ENCODE measurements at regions not wholly inside any gene's neighbourhood (a gene's known extent, or its start where the extent isn't known, plus 50 kb on each side); places are given as distances from the start of the nearest gene placed in this dataset.

- no peak overlapping the region for H3K4me3 ChIP-seq (ENCODE audit: low read depth, low read length)
- DNase-seq (ENCODE audit: low read depth), result no peak
- TF ChIP-seq CTCF (IDR thresholded peaks at IDR 0.05; ENCODE audit: low read depth, low read length) (no peak), MAX (IDR thresholded peaks at IDR 0.05; ENCODE audit: low read depth, low read length) (no peak), MYC (IDR thresholded peaks at IDR 0.05; ENCODE audit: low read depth, low read length) (no peak), POLR2A (IDR thresholded peaks at IDR 0.05; ENCODE audit: extremely low read depth, insufficient read length) (no peak)
Measured at GRCh38 chr7:10688544-10688943, 285.1 kb upstream of the PHF14 start.

- H3K4me3 ChIP-seq (ENCODE audit: low read depth, low read length), result no peak overlapping the region
- no peak for TF ChIP-seq MYC (IDR thresholded peaks at IDR 0.05; ENCODE audit: low read depth, low read length)
- TF ChIP-seq MAX (IDR thresholded peaks at IDR 0.05; ENCODE audit: low read depth, low read length), result no peak
- no peak for TF ChIP-seq CTCF (IDR thresholded peaks at IDR 0.05; ENCODE audit: low read depth, low read length)
- TF ChIP-seq POLR2A (IDR thresholded peaks at IDR 0.05; ENCODE audit: extremely low read depth, insufficient read length), result no peak
- no peak for DNase-seq (ENCODE audit: low read depth)
Measured at GRCh38 chr7:10696064-10696463, 277.6 kb upstream of the PHF14 start.

GRCh38 chr7:10703059-10703458 lies 270.6 kb upstream of the PHF14 start:
- DNase-seq (ENCODE audit: low read depth), result no peak
- TF ChIP-seq POLR2A (IDR thresholded peaks at IDR 0.05; ENCODE audit: extremely low read depth, insufficient read length), result no peak
- TF ChIP-seq MYC (IDR thresholded peaks at IDR 0.05; ENCODE audit: low read depth, low read length), result no peak
- no peak for TF ChIP-seq MAX (IDR thresholded peaks at IDR 0.05; ENCODE audit: low read depth, low read length)
- TF ChIP-seq CTCF (IDR thresholded peaks at IDR 0.05; ENCODE audit: low read depth, low read length), result no peak
- no peak overlapping the region for H3K4me3 ChIP-seq (ENCODE audit: low read depth, low read length)

- H3K4me3 ChIP-seq (ENCODE audit: low read depth, low read length), result no peak overlapping the region
- TF ChIP-seq MAX (IDR thresholded peaks at IDR 0.05; ENCODE audit: low read depth, low read length) (no peak), POLR2A (IDR thresholded peaks at IDR 0.05; ENCODE audit: extremely low read depth, insufficient read length) (no peak), CTCF (IDR thresholded peaks at IDR 0.05; ENCODE audit: low read depth, low read length) (no peak), MYC (IDR thresholded peaks at IDR 0.05; ENCODE audit: low read depth, low read length) (no peak)
- DNase-seq (ENCODE audit: low read depth), result no peak
Measured at GRCh38 chr7:10703981-10704380, 269.7 kb upstream of the PHF14 start.

GRCh38 chr7:10704653-10705052 lies 269.0 kb upstream of the PHF14 start:
- TF ChIP-seq MYC (IDR thresholded peaks at IDR 0.05; ENCODE audit: low read depth, low read length), result no peak

GRCh38 chr7:10706875-10707493 lies 266.7 kb upstream of the PHF14 start:
- TF ChIP-seq CTCF (IDR thresholded peaks at IDR 0.05; ENCODE audit: low read depth, low read length) (no peak), MAX (IDR thresholded peaks at IDR 0.05; ENCODE audit: low read depth, low read length) (no peak), POLR2A (IDR thresholded peaks at IDR 0.05; ENCODE audit: extremely low read depth, insufficient read length) (no peak)
- no peak for DNase-seq (ENCODE audit: low read depth)
- no peak overlapping the region for H3K4me3 ChIP-seq (ENCODE audit: low read depth, low read length)

More at GRCh38 chr7:10704653-10705052, 269.0 kb upstream of the PHF14 start:
- no peak for DNase-seq (ENCODE audit: low read depth)
- no peak overlapping the region for H3K4me3 ChIP-seq (ENCODE audit: low read depth, low read length)

Measured in NB4 (cell line).